PC-3 (cell line): ENCODE measurements at regions not wholly inside any gene's neighbourhood (a gene's known extent, or its start where the extent isn't known, plus 50 kb on each side); places are given as distances from the start of the nearest gene placed in this dataset.

Experiments used
- ATAC-seq: fragments of 200-7000 bp; cut with Tn5 transposase; 2 replicates; pipeline ENCODE4 v1.9.1; 2020; ENCODE audit warnings: mild to moderate bottlenecking, moderate library complexity
- BruUV-seq: library from RNA; stranded (reverse); fragments of 400-500 nt; replicated peaks from 2 replicates; lab custom pipeline; 2021; lab: Mats Ljungman, UMichigan
- CTCF ChIA-PET: fragments of 300-600 bp; sonication (Branson Sonifier 250); formaldehyde crosslinking; loops from one replicate; lab custom pipeline; 2022; ENCODE audit warnings: antibody characterized with exemption; lab: Charles Lee
- POLR2A ChIA-PET: fragments of 300-600 bp; sonication (Branson Sonifier 250); formaldehyde crosslinking; loops from one replicate; lab custom pipeline; 2022; ENCODE audit warnings: antibody characterized with exemption; ENCODE audit not compliant: unreplicated experiment; lab: Charles Lee
- DNase-seq: peaks from one replicate; pipeline ENCODE4 v3.0.0-alpha.2; 2015
- H2AFZ ChIP-seq: fragments of 300-600 bp; sonication (generic); 2 replicates; pipeline ENCODE4 v1.6.0; 2016; ENCODE audit warnings: antibody characterized with exemption, low read length
- H3F3A ChIP-seq: fragments of 300-600 bp; sonication (generic); one replicate; pipeline ENCODE4 v1.6.0; 2017; ENCODE audit warnings: antibody characterized with exemption, low read length, control low read depth, mild to moderate bottlenecking; ENCODE audit not compliant: unreplicated experiment
- H3K27ac ChIP-seq: fragments of 300-600 bp; sonication (generic); 2 replicates; pipeline ENCODE4 v1.5.1; 2016; ENCODE audit warnings: mild to moderate bottlenecking, low read length
- H3K27me3 ChIP-seq: fragments of 300-600 bp; sonication (generic); 2 replicates; pipeline ENCODE4 v1.6.1; 2016; ENCODE audit warnings: low read length, mixed read lengths
- H3K36me3 ChIP-seq: fragments of 300-600 bp; sonication (generic); 2 replicates; pipeline ENCODE4 v1.6.1; 2016; ENCODE audit warnings: low read depth, mixed run types, low read length, mixed read lengths
- H3K4me1 ChIP-seq: fragments of 300-600 bp; sonication (generic); 2 replicates; pipeline ENCODE4 v1.5.1; 2016; ENCODE audit warnings: low read length; ENCODE audit not compliant: insufficient read depth
- H3K4me2 ChIP-seq: fragments of 300-600 bp; sonication (generic); 2 replicates; pipeline ENCODE4 v1.6.0; 2016; ENCODE audit warnings: low read length
- H3K4me3 ChIP-seq: fragments of 300-600 bp; sonication (generic); 2 replicates; pipeline ENCODE4 v1.5.1; 2016; ENCODE audit warnings: mild to moderate bottlenecking, low read length, mixed read lengths
- H3K79me2 ChIP-seq: fragments of 300-600 bp; sonication (generic); 2 replicates; pipeline ENCODE4 v1.6.1; 2017; ENCODE audit warnings: low read length, mixed read lengths
- H3K9ac ChIP-seq: fragments of 300-600 bp; sonication (generic); 2 replicates; pipeline ENCODE4 v1.6.0; 2016; ENCODE audit warnings: mild to moderate bottlenecking, low read length
- H3K9me2 ChIP-seq: fragments of 300-600 bp; sonication (generic); replicated peaks from 2 replicates; pipeline ENCODE4 v1.6.1; 2016; ENCODE audit warnings: mixed run types, low read length, mixed read lengths
- H3K9me3 ChIP-seq: fragments of 300-600 bp; sonication (generic); 2 replicates; pipeline ENCODE4 v1.6.1; 2016; ENCODE audit warnings: low read length, mixed read lengths
- H4K20me1 ChIP-seq: fragments of 300-600 bp; sonication (generic); 2 replicates; pipeline ENCODE4 v1.6.1; 2016; ENCODE audit warnings: low read length, mixed read lengths
- CTCF ChIP-seq: fragments of 300-600 bp; sonication (generic); conservative IDR thresholded peaks from 2 replicates; pipeline ENCODE4 v1.5.1; 2017; ENCODE audit warnings: antibody characterized with exemption, low read depth, mild to moderate bottlenecking, low read length
- EZH2 ChIP-seq: fragments of 300-600 bp; sonication (generic); IDR thresholded peaks from one replicate; pipeline ENCODE4 v1.6.1; 2017; ENCODE audit warnings: antibody characterized with exemption, mild to moderate bottlenecking, low read length; ENCODE audit not compliant: unreplicated experiment
- EZH2phosphoT487 ChIP-seq: fragments of 300-600 bp; sonication (generic); IDR thresholded peaks from 2 replicates; pipeline ENCODE4 v1.6.1; 2018; ENCODE audit warnings: mild to moderate bottlenecking, antibody characterized with exemption, low read length, borderline replicate concordance
- intact Hi-C: fragments of 100-400 bp; cut with micrococcal nuclease; formaldehyde crosslinking; loops from 2 replicates; pipeline ENCODE4 v1.9.0; 2023

- Histone ChIP-seq H3K9me2 (no peaks in the 10 kb centered on the region), H3K27me3 (no peaks in the 10 kb centered on the region), H3K9me3 (no peaks in the 10 kb centered on the region), H2AFZ (no peak overlapping the region), H3K36me3 (no peaks in the 10 kb centered on the region), H3K27ac (no peak overlapping the region), H3F3A (no peaks in the 10 kb centered on the region), H3K9ac (no peak overlapping the region), H3K79me2 (no peaks in the 10 kb centered on the region), H3K4me3 (no peak overlapping the region), H3K4me1 (no peaks in the 10 kb centered on the region), H4K20me1 (no peaks in the 10 kb centered on the region), H3K4me2 (no peak overlapping the region)
- no peak for DNase-seq
- no peak for TF ChIP-seq CTCF
- no peak for ATAC-seq
- BruUV-seq = no TSS peak
- intact Hi-C loops = no loop called here
- POLR2A ChIA-PET = no interaction called here
- CTCF ChIA-PET = no interaction called here
Observed at GRCh38 chr6:14827354-14827753, 418.5 kb upstream of the JARID2 start.

- Histone ChIP-seq H3K9me2 (no peaks in the 10 kb centered on the region), H3K79me2 (no peaks in the 10 kb centered on the region), H3K9ac (no peak overlapping the region), H3K9me3 (no peaks in the 10 kb centered on the region), H3K4me2 (no peak overlapping the region), H3K36me3 (no peaks in the 10 kb centered on the region), H3K4me1 (no peaks in the 10 kb centered on the region), H3F3A (no peaks in the 10 kb centered on the region), H3K27ac (no peak overlapping the region), H2AFZ (no peak overlapping the region), H4K20me1 (no peaks in the 10 kb centered on the region), H3K4me3 (no peak overlapping the region), H3K27me3 (no peaks in the 10 kb centered on the region)
- intact Hi-C loops = no loop called here
- CTCF ChIA-PET = no interaction called here
- POLR2A ChIA-PET = no interaction called here
- BruUV-seq = no TSS peak
- TF ChIP-seq EZH2phosphoT487 (no peak), EZH2 (no peak), CTCF (no peak)
- ATAC-seq (no peak), DNase-seq (no peak)
Observed at GRCh38 chr6:14828201-14828611, 417.7 kb upstream of the JARID2 start.

- POLR2A ChIA-PET = no interaction called here
- H3K9me2 ChIP-seq = no peaks in the 10 kb centered on the region
- H3K4me3 ChIP-seq = no peak overlapping the region
- no peak for DNase-seq
- H2AFZ ChIP-seq = no peak overlapping the region
- no peaks in the 10 kb centered on the region for H3K27me3 ChIP-seq
- no peaks in the 10 kb centered on the region for H3F3A ChIP-seq
- H4K20me1 ChIP-seq = no peaks in the 10 kb centered on the region
- no peak overlapping the region for H3K27ac ChIP-seq
- no peak overlapping the region for H3K9ac ChIP-seq
- H3K79me2 ChIP-seq = no peaks in the 10 kb centered on the region
- no peaks in the 10 kb centered on the region for H3K9me3 ChIP-seq
- no TSS peak for BruUV-seq
- H3K4me2 ChIP-seq = no peak overlapping the region
- CTCF ChIA-PET = no interaction called here
- TF ChIP-seq EZH2phosphoT487 (no peak), CTCF (no peak), EZH2 (no peak)
- no peaks in the 10 kb centered on the region for H3K4me1 ChIP-seq
- no peak for ATAC-seq
- intact Hi-C loops = no loop called here
- H3K36me3 ChIP-seq = no peaks in the 10 kb centered on the region
Observed at GRCh38 chr6:14831070-14831469, 414.8 kb upstream of the JARID2 start.
